Hematopoietic multipotent progenitor cell treated with erythropoietin and hydrocortisone succinate and interleukin-3 and kit ligand, for 17 days (in vitro differentiated cells): ENCODE measurements at regions not wholly inside any gene's neighbourhood (a gene's known extent, or its start where the extent isn't known, plus 50 kb on each side); places are given as distances from the start of the nearest gene placed in this dataset.

Experiments
- DNase-seq: peaks from one replicate; pipeline ENCODE4 v3.0.0-alpha.2; 2015; ENCODE audit warnings: low spot score

DNA sequence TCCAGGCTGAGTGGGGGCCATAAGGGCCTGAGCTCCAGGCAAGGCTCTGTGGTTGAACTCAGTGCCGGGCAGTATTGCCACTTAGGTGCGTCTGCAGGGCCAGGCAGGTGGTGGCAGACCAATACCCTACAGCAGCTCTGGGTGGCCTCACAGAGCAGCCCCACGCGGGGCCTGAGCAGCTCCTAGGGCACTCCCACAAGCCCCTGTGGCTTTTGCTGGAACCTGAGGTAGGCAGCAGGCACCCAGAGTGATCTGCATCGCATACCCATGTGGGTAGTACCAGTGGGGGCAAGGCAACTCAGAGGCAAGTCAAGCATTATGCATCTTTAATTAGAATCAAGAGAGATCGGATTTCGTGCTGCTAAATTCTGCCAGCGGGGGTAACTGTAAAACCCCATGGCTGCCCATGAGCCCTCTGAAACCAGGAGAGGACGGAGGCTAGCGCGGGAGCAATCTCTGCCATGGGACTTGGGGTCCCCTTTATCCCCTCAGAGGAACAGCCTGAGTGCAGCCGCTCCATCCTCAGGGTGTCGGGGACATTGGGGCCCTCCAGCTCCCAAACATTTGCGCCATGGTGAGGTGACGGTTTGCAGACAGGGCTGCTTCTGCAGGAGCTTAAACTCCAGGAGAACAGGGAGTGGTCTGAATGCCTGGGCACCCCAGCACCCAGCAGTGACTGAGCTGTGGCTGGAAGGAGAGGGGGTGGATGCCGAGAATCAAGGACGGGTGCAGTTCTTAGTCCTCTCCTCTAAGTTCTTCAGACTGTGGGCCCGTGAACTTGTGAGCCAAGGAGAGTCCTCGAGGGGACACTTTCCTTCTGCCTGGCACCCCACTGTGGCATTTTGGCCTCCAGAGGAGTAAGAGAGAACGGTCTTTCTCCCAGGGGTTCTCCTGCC is 62.4 kb upstream of the PCSK6 start:
- no peak for DNase-seq

DNA sequence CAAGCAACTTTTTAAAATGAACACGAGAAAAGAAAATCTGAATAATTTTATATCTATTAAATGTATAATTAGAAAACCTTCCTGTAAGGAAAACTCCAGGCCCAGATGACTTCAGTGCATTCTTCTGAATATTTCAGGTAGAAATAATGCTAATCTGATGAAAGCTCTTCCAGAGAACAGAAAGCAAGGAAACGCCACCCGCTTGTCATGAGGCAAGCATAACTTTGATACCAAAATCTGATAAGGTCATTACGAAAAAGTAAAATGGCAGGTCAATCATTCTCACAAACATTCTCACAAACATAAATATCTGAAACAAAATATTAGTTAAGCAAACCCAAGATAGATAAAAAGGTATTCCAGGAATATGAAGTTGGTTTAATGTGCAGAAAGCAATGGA is 60.6 kb upstream of the PCSK6 start:
- no peak for DNase-seq

DNA sequence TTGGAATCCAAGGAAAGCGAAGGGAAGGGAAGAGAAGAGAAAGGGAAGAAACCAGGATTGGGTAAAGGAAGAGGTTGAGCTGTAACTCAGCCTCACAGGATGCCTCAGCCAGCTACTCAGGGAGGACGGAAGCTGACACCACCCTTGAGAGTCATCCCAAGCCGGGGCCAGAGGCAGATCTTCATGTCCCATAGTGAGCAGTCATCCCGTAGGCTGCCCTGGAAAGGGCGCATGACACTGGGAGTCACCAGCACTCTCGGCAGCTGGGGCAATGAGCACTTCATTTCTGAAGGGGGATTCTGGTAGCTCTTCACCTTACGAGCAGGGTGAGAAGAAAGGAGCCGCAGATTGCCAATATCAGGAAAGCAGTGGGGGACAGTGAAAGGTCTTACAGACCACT is 60.1 kb upstream of the PCSK6 start:
- DNase-seq = no peak

DNA sequence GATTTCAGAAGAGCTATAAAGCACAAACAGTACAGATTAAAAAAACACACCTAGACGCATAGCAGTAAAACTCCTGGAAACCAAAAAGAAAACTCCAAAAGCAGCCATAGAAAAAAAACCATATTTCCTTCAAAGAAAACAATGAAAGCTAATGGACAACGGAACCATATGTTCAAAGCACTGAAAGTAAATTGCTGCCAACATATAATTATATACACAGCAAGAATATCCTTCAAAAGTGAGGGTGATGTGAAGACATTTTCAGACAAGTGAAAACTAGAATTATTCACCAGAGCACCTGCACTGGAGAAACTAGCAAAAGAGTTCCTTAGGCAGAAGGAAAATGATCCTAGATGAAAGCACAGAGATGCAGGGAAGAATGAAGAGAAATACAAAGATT is 58.2 kb upstream of the PCSK6 start:
- DNase-seq = no peak

DNA sequence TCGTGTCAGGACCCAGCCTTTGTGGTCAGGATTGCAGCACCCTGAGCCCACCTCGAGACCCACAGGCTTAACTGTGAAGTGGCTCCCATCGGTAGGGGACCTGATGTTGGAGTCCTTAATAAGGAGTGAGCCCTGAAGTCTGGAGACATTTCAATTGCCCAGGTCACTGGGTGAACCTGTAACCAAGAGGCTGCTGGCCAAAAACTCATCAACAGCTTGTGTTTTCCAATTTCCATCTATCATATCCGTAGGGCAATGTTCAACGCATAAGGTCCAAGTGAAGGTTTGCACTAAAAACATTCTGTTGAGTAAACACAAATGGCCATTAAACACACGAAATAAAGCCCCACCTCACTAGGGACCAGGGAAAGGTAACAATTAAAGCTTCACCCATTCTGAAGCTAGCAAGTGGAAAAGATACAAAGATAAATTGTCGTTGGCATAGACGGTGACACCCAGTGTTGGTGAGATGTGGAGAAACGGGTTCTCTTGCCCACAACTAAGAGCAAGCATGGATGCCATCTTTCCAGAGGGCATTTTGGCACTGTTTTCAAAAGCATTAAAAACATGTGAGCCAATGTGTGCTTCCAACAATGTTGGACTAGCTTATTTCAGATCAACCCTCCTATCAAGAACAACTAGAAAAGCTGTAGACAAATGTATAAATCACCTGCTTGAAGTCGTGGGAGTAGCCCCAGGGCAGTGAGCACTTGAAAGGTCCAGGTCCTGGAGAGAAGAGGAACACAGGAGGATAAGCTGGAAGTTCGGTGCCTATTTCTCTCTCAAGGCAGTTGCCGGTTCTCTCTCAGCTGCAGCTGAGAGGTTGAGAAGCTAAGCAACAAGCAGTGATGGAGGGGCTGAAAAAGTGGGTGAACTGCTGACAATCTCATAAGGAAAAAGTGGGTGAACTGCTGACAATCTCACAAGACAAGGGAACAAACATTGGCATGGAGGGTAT is 56.3 kb upstream of the PCSK6 start:
- no peak for DNase-seq

DNA sequence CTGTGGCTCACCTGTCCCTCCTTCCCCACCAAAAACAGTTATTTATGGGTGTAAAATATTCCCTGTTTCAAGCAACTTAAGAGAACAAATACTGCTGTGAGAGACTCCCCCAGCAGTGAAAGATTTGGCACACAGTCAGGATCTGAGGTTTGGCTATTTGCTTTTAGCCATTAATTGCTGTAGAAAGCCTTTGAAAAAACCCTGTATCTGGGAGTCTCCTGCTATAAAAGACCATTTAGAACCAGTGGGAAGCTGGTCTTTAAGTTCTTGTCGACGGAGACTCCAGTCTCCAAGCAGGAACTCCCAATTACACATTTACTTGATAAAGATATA is 55.1 kb upstream of the PCSK6 start:
- no peak for DNase-seq

DNA sequence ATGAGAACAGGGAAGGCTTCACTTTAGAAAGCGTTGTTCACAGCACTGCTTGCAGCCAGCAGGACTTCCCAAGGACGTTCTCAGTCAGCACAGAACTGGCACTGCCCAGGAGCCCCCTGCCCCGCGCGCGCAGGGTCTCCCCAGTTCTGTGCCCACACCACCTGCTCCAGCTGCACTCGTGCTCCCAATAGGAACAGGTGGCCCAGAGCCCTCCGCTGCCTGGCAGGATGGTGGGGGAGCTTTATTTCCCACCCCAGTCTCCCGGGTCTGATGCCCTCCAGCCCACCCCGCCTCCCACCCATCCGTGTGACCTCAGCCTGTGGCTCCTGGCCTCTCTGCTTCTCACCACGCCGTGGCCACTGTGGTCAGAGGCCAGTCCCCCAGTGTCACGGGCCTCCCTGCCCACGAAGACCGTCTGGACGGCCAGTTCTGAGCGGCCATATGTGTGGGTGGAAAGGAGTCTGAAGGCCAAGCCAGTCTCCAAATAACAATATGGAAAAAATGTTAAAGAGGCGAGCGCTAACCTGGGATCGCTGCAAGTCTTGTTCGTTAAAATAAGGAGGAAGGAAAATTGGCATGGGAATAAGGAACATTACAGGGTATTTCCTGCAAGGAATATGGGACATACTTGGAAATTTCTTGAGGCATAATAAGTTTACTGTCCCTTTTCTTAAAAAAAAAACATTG is 54.6 kb upstream of the PCSK6 start:
- DNase-seq = no peak

DNA sequence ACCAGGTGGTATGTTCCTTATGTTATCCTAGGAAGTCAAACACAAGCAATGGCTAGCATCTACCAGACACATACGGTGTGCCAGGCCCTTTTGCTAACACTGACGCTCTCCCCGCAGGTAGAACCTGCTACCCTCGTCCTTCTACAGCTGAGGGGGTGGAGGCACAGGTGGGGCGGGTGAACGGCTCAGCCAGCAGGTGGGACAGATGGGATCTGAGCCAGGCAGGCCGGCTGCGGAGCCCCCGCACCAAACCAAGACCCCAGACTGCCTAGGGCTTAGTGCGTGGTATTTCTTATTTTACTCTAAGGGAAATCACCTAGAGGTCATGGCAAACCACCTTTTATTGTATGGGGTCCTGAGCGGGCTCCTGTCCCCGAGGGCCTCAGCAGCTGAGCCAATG is 53.9 kb upstream of the PCSK6 start:
- no peak for DNase-seq

DNA sequence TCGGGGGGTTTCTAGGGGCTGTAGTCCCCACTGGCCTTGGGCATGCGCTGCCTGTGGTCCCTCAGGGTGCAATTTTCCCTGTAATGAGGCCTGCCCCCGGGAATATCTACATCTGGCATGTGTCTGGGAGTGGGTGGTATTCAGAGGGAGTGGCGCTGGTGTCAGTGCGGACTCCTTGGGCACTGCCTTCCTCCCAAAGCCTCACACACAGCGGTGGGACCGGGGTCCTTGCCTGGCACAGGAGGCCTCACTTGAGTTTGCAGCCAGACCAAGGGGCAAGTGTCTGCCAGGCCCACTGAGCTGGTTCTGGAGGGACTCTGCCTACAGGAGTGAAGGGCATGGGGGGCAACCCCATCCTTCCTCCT is 53.5 kb upstream of the PCSK6 start:
- DNase-seq = no peak

DNA sequence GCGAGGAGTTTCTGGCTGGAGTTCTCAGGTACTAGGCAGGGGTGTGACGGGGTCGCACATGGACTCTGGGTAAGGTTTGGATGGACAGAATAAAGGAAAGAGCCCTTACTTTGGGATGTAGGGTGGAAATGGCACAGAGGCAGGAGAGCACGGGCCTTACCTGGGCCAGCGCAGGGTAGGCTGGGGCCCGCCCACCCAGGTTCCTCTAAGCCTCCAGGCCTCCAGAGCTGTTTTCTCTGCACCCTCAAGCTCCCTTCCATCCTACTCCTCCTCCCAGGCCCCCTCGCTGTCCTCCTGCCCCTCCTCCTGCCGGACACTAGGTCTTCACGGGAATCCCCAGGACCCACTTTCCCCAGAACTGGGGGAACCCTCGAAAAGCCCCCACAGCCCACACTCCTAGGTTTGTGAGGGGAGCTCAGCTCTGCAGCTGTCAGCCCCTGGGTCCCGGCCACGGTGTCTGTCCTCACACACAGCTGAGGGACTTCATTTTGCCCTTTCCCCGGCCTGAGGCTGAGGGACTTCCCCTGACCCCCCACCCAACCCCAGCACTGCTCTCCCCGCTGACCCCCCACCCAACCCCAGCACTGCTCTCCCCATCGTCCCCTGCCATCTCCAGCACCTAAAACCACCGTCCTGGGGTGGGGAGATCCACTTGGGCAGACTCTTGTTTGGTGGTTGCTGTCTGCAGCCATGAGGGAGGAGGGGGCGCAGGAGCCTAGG is 53.0 kb upstream of the PCSK6 start:
- no peak for DNase-seq

DNA sequence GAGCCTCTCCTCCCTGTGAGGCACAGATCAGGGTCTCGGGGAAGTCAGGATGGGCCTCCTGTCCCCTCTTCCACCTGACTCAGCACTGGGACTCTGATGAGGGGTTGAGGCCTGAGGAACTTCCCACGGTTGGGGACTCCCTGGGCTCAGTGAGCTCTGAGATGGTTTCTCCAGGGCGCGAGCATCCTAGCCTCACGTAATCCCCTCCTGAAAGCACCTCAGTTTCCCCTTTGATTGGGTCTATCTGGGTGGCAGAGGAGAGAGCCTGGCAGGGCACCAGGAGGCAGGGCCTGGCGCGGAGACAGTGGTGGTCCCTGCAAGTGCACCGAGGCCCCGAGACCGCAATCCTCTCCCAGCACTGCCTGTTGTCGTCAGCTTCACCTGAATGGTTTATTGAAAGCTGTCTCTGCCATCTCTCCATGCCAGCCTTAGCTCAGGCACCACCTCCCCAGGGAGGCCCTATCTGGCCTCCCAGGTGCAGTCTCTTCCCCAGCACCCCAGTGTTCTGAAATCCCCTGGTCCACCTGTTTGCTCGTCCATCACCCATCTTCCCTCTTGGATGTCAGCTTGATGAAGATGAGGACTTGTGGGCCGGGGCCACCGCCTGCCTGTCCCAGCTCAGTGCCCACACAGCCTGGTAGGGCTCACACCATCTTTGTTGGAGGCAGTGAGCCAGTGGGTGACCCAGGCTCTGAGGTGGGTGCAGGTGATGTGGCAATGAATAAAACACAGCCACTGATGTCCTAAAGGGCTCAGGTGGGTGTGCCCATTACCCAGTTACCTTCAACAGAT is 52.2 kb upstream of the PCSK6 start:
- no peak for DNase-seq

DNA sequence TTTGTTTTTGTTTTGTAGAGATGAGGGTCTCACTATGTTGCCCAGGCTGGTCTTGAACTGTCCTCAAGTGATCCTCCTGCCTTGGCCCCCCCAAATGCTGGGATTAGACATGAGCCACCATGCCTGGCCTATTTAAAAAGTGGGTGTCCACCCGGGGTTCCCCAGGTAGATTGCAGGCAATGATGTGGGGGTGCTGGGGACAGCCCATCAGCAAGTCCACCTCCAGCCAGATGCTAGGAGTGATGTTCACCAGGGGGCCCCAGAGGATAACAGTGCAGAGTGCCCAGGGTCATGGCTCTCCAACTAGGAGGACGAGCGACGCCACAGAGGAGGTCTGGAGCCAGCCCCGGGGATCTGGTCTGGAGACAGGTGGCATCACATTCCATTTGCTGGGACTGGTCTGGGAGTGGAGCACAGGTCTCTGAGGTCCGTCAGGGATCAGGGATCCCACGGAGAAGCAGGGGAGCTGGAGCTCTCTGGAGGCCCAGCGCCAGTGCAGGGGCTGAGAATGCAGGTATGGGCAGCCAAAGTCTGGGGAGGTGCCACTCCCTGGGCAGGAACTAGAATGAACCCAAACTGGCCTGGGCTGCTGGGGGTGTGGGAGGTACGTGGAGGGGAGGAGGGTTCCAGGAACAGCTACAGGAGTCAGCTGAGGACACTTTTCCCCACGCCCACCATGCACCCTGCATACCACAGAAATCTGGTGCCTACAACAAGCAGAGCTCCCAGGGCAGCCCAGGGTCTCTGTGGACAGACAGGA is 51.2 kb upstream of the PCSK6 start:
- DNase-seq = no peak

DNA sequence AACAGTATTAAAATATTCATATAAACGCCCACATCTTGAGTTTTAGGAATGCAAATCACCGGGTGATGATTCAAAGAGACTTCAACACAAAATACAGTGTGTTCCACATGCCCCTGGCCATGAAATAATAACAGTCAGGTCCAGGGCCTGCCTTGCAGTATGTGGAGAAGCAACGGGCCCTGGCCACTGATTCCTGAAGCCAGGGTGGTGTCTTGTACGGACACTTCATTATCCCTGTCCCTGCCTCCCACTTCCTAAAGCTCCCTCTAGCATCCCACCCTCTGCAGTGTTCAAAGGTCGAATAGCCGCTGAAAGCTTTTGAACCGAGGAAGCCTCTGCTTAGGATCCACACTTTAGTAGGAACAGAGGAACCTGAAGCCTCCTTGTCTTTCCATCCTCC is 50.4 kb upstream of the PCSK6 start:
- no peak for DNase-seq

DNA sequence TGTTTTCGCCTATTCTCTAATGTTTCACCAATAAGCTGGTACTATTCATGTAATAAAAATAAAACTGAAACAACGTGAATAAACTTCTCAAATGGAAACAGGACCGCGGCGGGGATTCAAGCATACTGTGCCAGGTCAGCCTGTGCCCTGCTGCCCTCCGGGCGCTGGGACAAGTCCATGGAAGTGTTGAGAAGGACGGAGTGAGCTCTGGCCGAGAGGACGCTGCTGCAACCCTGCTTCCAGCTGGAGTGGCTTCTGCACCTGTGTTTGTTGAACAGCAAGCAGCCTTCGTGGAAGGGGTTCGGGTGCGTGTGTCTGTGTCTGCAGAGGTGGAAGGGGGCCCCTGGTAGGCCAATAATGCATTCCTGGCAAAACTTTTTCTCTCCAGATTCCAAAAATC is 50.0 kb upstream of the PCSK6 start:
- no peak for DNase-seq
